K562 (cell line): ENCODE measurements at regions not wholly inside any gene's neighbourhood (a gene's known extent, or its start where the extent isn't known, plus 50 kb on each side); places are given as distances from the start of the nearest gene placed in this dataset.

Source experiments
- ATAC-seq: fragments of 200-7000 bp; cut with Tn5 transposase; 3 replicates; pipeline ENCODE4 v1.9.1; 2020; ENCODE audit warnings: moderate library complexity
- BruUV-seq: library from RNA; stranded (reverse); fragments of 400-500 nt; replicated peaks from 2 replicates; lab custom pipeline; 2021; lab: Mats Ljungman, UMichigan
- CTCF ChIA-PET: fragments of 300-600 bp; formaldehyde crosslinking; extraction: SDS; loops from one replicate; lab custom pipeline; 2021; ENCODE audit warnings: low intra/inter-chr PET ratio; lab: Yijun Ruan, JAX
- POLR2A ChIA-PET: fragments of 300-600, 350-650 bp; sonication (Branson Sonifier 250); formaldehyde crosslinking; extraction: SDS; loops from one replicate; lab custom pipeline; 2021; ENCODE audit warnings: antibody characterized with exemption, inconsistent platforms; lab: Yijun Ruan, JAX
- DNase-seq, 4 experiments: peaks; one replicate each; pipeline versions ENCODE4 v3.0.0 to v3.0.0-alpha.2; 2011 to 2018; ENCODE audit warnings: low spot score in 3 of 4, mixed read lengths in 3 of 4; ENCODE audit errors: extremely low read depth in 1 of 4
- FAIRE-seq: peaks from 2 replicates; lab custom pipeline; 2011; peaks lifted over from hg19 to GRCh38; lab: Jason Lieb, UNC
- H2AFZ ChIP-seq: 2 replicates; pipeline ENCODE4 v1.6.0; 2011; ENCODE audit warnings: low read depth, low read length, control low read depth, inconsistent platforms
- H3K27ac ChIP-seq: fragments of 200-600 bp; 3 replicates; pipeline ENCODE4 v1.8.0; 2011; ENCODE audit warnings: low read depth, mild to moderate bottlenecking, control low read depth, inconsistent platforms, low read length, moderate library complexity, mixed read lengths; ENCODE audit errors: extremely low read depth
- H3K27me3 ChIP-seq, 2 experiments: fragments of 300-600 bp in 1 of 2; 2 replicates in 1 of 2; 3 replicates in 1 of 2; pipeline versions ENCODE4 v1.6.0 to v1.8.0; 2011; ENCODE audit warnings: inconsistent platforms in 2 of 2, low read length in 2 of 2, mild to moderate bottlenecking in 1 of 2, mixed read lengths in 1 of 2, moderate library complexity in 1 of 2; ENCODE audit not compliant: control insufficient read depth in 2 of 2, insufficient read depth in 2 of 2
- H3K36me3 ChIP-seq: fragments of 300-600 bp; 3 replicates; pipeline ENCODE4 v1.8.0; 2011; ENCODE audit warnings: mild to moderate bottlenecking, low read length, inconsistent platforms; ENCODE audit not compliant: control insufficient read depth, insufficient read depth
- H3K4me1 ChIP-seq, 2 experiments: fragments of 200-600 bp in 1 of 2; replicated peaks in 1 of 2; 2 replicates in 1 of 2; 3 replicates in 1 of 2; pipeline versions ENCODE4 v1.5.1 to v1.8.0; 2011; ENCODE audit warnings: inconsistent platforms in 2 of 2, low read length in 2 of 2, mild to moderate bottlenecking in 1 of 2, mixed read lengths in 1 of 2, moderate library complexity in 1 of 2; ENCODE audit not compliant: control insufficient read depth in 2 of 2, insufficient read depth in 2 of 2
- H3K4me2 ChIP-seq: 2 replicates; pipeline ENCODE4 v1.6.1; 2011; ENCODE audit warnings: low read length, control low read depth, inconsistent platforms, mixed read lengths; ENCODE audit not compliant: insufficient read depth
- H3K4me3 ChIP-seq: fragments of 200-600 bp; sonication (generic), shearing (Covaris generic); 2 replicates; pipeline ENCODE4 v1.5.1; 2016; ENCODE audit warnings: control low read depth, inconsistent platforms
- H3K79me2 ChIP-seq: fragments of 200-600 bp; 3 replicates; pipeline ENCODE4 v1.8.0; 2011; ENCODE audit warnings: low read length, inconsistent platforms; ENCODE audit not compliant: control insufficient read depth, insufficient read depth
- H3K9ac ChIP-seq, 2 experiments: 2 replicates each; pipeline versions ENCODE4 v1.6.0 to v1.6.1; 2011; ENCODE audit warnings: low read depth in 2 of 2, low read length in 2 of 2, control low read depth in 1 of 2, inconsistent platforms in 1 of 2, mild to moderate bottlenecking in 1 of 2, mixed read lengths in 1 of 2; ENCODE audit not compliant: insufficient read depth in 1 of 2
- H3K9me1 ChIP-seq: one replicate; pipeline ENCODE4 v1.6.0; 2011; ENCODE audit warnings: inconsistent platforms, mild to moderate bottlenecking, low read length, moderate library complexity; ENCODE audit not compliant: control insufficient read depth, insufficient read depth
- H3K9me3 ChIP-seq: replicated peaks from 2 replicates; pipeline ENCODE4 v1.5.1; 2011; ENCODE audit warnings: low read depth, low read length, inconsistent platforms; ENCODE audit not compliant: control insufficient read depth, insufficient read depth
- H4K20me1 ChIP-seq: replicated peaks from 2 replicates; pipeline ENCODE4 v1.6.1; 2011; ENCODE audit warnings: low read length, inconsistent platforms, mixed read lengths; ENCODE audit not compliant: control insufficient read depth, insufficient read depth
- ARID4B ChIP-seq: sonication (generic); formaldehyde crosslinking; IDR thresholded peaks from 2 replicates; pipeline ENCODE4 v1.8.0; 2022; ENCODE audit warnings: mild to moderate bottlenecking, missing genetic modification reagents
- ATF1 ChIP-seq, 2 experiments: fragments of 450-650 bp in 1 of 2; IDR thresholded peaks; 2 replicates each; pipeline ENCODE4 v1.6.1; 2016; ENCODE audit warnings: missing compliant biosample characterization in 1 of 2, missing genetic modification characterization in 1 of 2
- CBX8 ChIP-seq: fragments of 200-600 bp; sonication (generic); IDR thresholded peaks from 2 replicates; pipeline ENCODE4 v1.6.1; 2012; ENCODE audit warnings: borderline replicate concordance, mixed run types, low read depth, mild to moderate bottlenecking, moderate library complexity, mixed read lengths, low read length, control low read depth, inconsistent platforms; ENCODE audit not compliant: poor library complexity, severe bottlenecking; ENCODE audit errors: extremely low read depth
- FUS ChIP-seq: fragments of 200-400 bp; formaldehyde crosslinking; optimal IDR thresholded peaks from 2 replicates; pipeline ENCODE3; 2017; ENCODE audit warnings: low read depth, low read length
- IFI16 ChIP-seq: fragments of 250-450 bp; sonication (Bioruptor Pico); IDR thresholded peaks from 2 replicates; pipeline ENCODE4 v2.1.2; 2022; ENCODE audit warnings: mild to moderate bottlenecking, inconsistent platforms
- JUN ChIP-seq, 2 experiments: sonication (generic) in 1 of 2; formaldehyde crosslinking in 1 of 2; IDR thresholded peaks; 2 replicates each; pipeline versions ENCODE4 v1.6.1 to v1.8.0; 2012 to 2022; ENCODE audit warnings: borderline replicate concordance in 2 of 2, mild to moderate bottlenecking in 2 of 2, improper control_type of control experiment in 1 of 2, low read depth in 1 of 2, low read length in 1 of 2, missing genetic modification reagents in 1 of 2
- NFE2L1 ChIP-seq: fragments of 450-650 bp; IDR thresholded peaks from 2 replicates; pipeline ENCODE4 v1.6.1; 2016; ENCODE audit warnings: missing genetic modification characterization, low read depth, mild to moderate bottlenecking, missing compliant biosample characterization, moderate library complexity, borderline replicate concordance
- RBM14 ChIP-seq: fragments of 200-400 bp; formaldehyde crosslinking; IDR thresholded peaks from 2 replicates; pipeline ENCODE4 v1.6.1; 2018; ENCODE audit warnings: low read depth, mild to moderate bottlenecking, low read length, moderate library complexity, borderline replicate concordance; ENCODE audit not compliant: insufficient read depth
- RBM22 ChIP-seq: fragments of 200-400 bp; formaldehyde crosslinking; IDR thresholded peaks from 2 replicates; pipeline ENCODE4 v1.6.1; 2018; ENCODE audit warnings: low read length, low read depth; ENCODE audit not compliant: poor library complexity, severe bottlenecking
- SMAD3 ChIP-seq: fragments of 450-650 bp; formaldehyde crosslinking; conservative IDR thresholded peaks from 2 replicates; pipeline ENCODE4 v1.4.0; 2020; ENCODE audit warnings: mild to moderate bottlenecking
- ZFP36 ChIP-seq: fragments of 150-350 bp; IDR thresholded peaks from 2 replicates; pipeline ENCODE4 v1.6.1; 2018; ENCODE audit warnings: low read length, low read depth; ENCODE audit not compliant: partially characterized antibody
- ZNF217 ChIP-seq: sonication (generic); formaldehyde crosslinking; IDR thresholded peaks from 2 replicates; pipeline ENCODE4 v1.8.0; 2022; ENCODE audit warnings: mild to moderate bottlenecking, missing genetic modification reagents
- ZNF282 ChIP-seq: sonication (generic); formaldehyde crosslinking; IDR thresholded peaks from 2 replicates; pipeline ENCODE4 v1.8.1; 2023; ENCODE audit warnings: missing genetic modification reagents
- ZNF695 ChIP-seq: fragments of 450-650 bp; formaldehyde crosslinking; IDR thresholded peaks from 2 replicates; pipeline ENCODE4 v1.4.0; 2020; ENCODE audit warnings: mild to moderate bottlenecking, moderate library complexity
- ZNF76 ChIP-seq: fragments of 250-450 bp; sonication (Bioruptor Pico); IDR thresholded peaks from 2 replicates; pipeline ENCODE4 v1.4.0; 2020; ENCODE audit warnings: mild to moderate bottlenecking, moderate library complexity, borderline replicate concordance
- WGBS: fragments of 100-300 bp; shearing (Covaris generic); methylation state at CpG from one replicate; pipeline ENCODE4 v1.1.6; 2016; ENCODE audit warnings: low coverage, mixed read lengths; ENCODE audit not compliant: insufficient coverage; ENCODE audit errors: missing lambda C conversion rate; 5-methylcytosine and 5-hydroxymethylcytosine counted together
- in situ Hi-C: fragments of 300-500 bp; cut with MboI; formaldehyde crosslinking; loops from 4 replicates; pipeline ENCODE4 v1.15.0; 2018; ENCODE audit warnings: inconsistent platforms, mixed read lengths
- intact Hi-C: fragments of 100-400 bp; cut with micrococcal nuclease; formaldehyde crosslinking; loops from 2 replicates; pipeline ENCODE4 v1.14.2; 2022
- TF ChIP-seq, protein P1 (sequence below), 2 experiments: IDR thresholded peaks; 2 replicates each; pipeline ENCODE4 v1.6.1; 2012; ENCODE audit warnings: improper control_type of control experiment in 2 of 2, low read depth in 2 of 2, low read length in 2 of 2, borderline replicate concordance in 1 of 2

GRCh38 chr12:58794859-58795258 lies 125.4 kb downstream of the LRIG3 start:
- POLR2A ChIA-PET: no interaction called here
- FAIRE-seq (no peak), ATAC-seq (no peak), DNase-seq (no peak)
- in situ Hi-C loops (no loop called here), intact Hi-C loops (no loop called here)
- H3K4me1 ChIP-seq: no peaks in the 10 kb centered on the region
- no peak overlapping the region for H3K9ac ChIP-seq
- no peaks in the 10 kb centered on the region for H3K36me3 ChIP-seq
- no peaks in the 10 kb centered on the region for H3K79me2 ChIP-seq
- BruUV-seq: no TSS peak
- no peak overlapping the region for H3K4me3 ChIP-seq
- no peaks in the 10 kb centered on the region for H4K20me1 ChIP-seq
- H3K4me2 ChIP-seq: no peak overlapping the region
- no peaks in the 10 kb centered on the region for H3K27me3 ChIP-seq
- no peaks in the 10 kb centered on the region for H3K9me1 ChIP-seq
- H2AFZ ChIP-seq: no peak overlapping the region
- CTCF ChIA-PET: no interaction called here
- no peak overlapping the region for H3K27ac ChIP-seq
- 1% methylated on average over 6 of the region's 6 CpGs for WGBS
- H3K9me3 ChIP-seq: no peaks in the 10 kb centered on the region
- TF ChIP-seq, protein P1, sequence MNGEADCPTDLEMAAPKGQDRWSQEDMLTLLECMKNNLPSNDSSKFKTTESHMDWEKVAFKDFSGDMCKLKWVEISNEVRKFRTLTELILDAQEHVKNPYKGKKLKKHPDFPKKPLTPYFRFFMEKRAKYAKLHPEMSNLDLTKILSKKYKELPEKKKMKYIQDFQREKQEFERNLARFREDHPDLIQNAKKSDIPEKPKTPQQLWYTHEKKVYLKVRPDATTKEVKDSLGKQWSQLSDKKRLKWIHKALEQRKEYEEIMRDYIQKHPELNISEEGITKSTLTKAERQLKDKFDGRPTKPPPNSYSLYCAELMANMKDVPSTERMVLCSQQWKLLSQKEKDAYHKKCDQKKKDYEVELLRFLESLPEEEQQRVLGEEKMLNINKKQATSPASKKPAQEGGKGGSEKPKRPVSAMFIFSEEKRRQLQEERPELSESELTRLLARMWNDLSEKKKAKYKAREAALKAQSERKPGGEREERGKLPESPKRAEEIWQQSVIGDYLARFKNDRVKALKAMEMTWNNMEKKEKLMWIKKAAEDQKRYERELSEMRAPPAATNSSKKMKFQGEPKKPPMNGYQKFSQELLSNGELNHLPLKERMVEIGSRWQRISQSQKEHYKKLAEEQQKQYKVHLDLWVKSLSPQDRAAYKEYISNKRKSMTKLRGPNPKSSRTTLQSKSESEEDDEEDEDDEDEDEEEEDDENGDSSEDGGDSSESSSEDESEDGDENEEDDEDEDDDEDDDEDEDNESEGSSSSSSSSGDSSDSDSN (IDR thresholded peaks at IDR 0.05; ENCODE audit: borderline replicate concordance in 1 of 2, low read depth in 2 of 2, low read length in 2 of 2): no peak
- TF ChIP-seq ZFP36: no peak
- TF ChIP-seq FUS: no peak
- no peak for TF ChIP-seq ZNF217 (CRISPR knock-in tag)
- TF ChIP-seq ZNF695 (CRISPR knock-in tag): no peak
- TF ChIP-seq RBM14: no peak
- TF ChIP-seq CBX8: no peak
- no peak for TF ChIP-seq JUN (IDR thresholded peaks at IDR 0.05; ENCODE audit: borderline replicate concordance, low read depth, low read length)
- TF ChIP-seq JUN (CRISPR knock-in tag; IDR thresholded peaks at IDR 0.05; ENCODE audit: borderline replicate concordance): no peak
- no peak for TF ChIP-seq ARID4B (CRISPR knock-in tag)
- TF ChIP-seq IFI16 (CRISPR knock-in tag): no peak
- TF ChIP-seq ZNF76 (CRISPR knock-in tag): no peak
- TF ChIP-seq NFE2L1 (tag): no peak
- no peak for TF ChIP-seq ZNF282
- no peak for TF ChIP-seq RBM22
- TF ChIP-seq ATF1 (CRISPR knock-in tag; IDR thresholded peaks at IDR 0.05): no peak
- TF ChIP-seq ATF1 (tag; IDR thresholded peaks at IDR 0.05): no peak
- no peak for TF ChIP-seq SMAD3 (CRISPR knock-in tag)
